Ascending aorta (tissue), 2 donors: ENCODE measurements at regions not wholly inside any gene's neighbourhood (a gene's known extent, or its start where the extent isn't known, plus 50 kb on each side); places are given as distances from the start of the nearest gene placed in this dataset.

ENCODE experiments used
- DNase-seq, 2 donors: peaks; one replicate each; pipeline ENCODE4 v3.0.0-alpha.2; 2019; ENCODE audit warnings: low spot score in 2 of 2
- H3K27ac ChIP-seq, 2 donors: fragments of 200-600 bp; sonication (generic); one replicate each; pipeline ENCODE4 v1.5.1; 2016 to 2017; ENCODE audit warnings: mild to moderate bottlenecking in 1 of 2
- H3K27me3 ChIP-seq: fragments of 200-600 bp; sonication (generic); one replicate; pipeline ENCODE4 v1.5.1; 2017
- H3K36me3 ChIP-seq, 2 donors: fragments of 200-600 bp; sonication (generic); one replicate each; pipeline ENCODE4 v1.5.1; 2016
- H3K4me1 ChIP-seq, 2 donors: fragments of 200-600 bp; sonication (generic); one replicate each; pipeline ENCODE4 v1.5.1; 2016 to 2017; ENCODE audit warnings: mild to moderate bottlenecking in 1 of 2
- H3K4me3 ChIP-seq, 2 donors: fragments of 200-600 bp; sonication (generic); one replicate each; pipeline ENCODE4 v1.5.1; 2016 to 2017; ENCODE audit warnings: mild to moderate bottlenecking in 1 of 2
- H3K9me3 ChIP-seq, 2 donors: fragments of 200-600 bp; sonication (generic); one replicate each; pipeline ENCODE4 v1.5.1; 2016
- intact Hi-C: fragments of 100-400 bp; cut with DNase I; formaldehyde crosslinking; loops from one replicate; pipeline ENCODE4 v1.15.1; 2023
- TF ChIP-seq, protein P1 (sequence below), 3 experiments: fragments of 200-600 bp in 2 of 3; fragments of 450-650 bp in 1 of 3; sonication (generic) in 2 of 3; IDR thresholded peaks; one replicate each; pipeline ENCODE4 v1.5.1; 2016 to 2019; ENCODE audit warnings: antibody characterized with exemption in 3 of 3, mild to moderate bottlenecking in 1 of 3, moderate library complexity in 1 of 3

DNA sequence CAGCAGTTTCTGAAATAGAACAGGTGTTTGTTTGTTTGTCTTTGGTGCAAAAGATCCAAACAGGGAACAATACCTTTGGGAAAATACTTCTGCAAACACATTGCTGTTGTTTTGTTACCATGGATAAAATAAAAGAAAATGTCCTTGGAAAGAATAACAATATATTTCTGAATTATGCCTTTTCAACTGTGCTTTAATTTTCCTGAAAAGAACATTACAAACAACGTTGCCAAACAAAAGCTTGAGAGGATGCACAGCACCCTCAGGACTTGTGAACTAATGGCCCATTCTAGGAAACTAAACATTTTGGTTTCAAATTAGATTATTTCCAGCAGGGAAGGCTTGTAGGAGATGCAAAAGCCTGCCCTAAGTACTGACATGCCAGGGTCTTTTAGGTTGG, 967.2 kb downstream of the TLE4 start:
- Histone ChIP-seq H3K4me3 (no peak overlapping the region), H3K27me3 (no peaks in the 10 kb centered on the region), H3K4me1 (no peaks in the 10 kb centered on the region), H3K9me3 (no peaks in the 10 kb centered on the region), H3K36me3 (no peaks in the 10 kb centered on the region), H3K27ac (no peak overlapping the region)
- TF ChIP-seq, protein P1, sequence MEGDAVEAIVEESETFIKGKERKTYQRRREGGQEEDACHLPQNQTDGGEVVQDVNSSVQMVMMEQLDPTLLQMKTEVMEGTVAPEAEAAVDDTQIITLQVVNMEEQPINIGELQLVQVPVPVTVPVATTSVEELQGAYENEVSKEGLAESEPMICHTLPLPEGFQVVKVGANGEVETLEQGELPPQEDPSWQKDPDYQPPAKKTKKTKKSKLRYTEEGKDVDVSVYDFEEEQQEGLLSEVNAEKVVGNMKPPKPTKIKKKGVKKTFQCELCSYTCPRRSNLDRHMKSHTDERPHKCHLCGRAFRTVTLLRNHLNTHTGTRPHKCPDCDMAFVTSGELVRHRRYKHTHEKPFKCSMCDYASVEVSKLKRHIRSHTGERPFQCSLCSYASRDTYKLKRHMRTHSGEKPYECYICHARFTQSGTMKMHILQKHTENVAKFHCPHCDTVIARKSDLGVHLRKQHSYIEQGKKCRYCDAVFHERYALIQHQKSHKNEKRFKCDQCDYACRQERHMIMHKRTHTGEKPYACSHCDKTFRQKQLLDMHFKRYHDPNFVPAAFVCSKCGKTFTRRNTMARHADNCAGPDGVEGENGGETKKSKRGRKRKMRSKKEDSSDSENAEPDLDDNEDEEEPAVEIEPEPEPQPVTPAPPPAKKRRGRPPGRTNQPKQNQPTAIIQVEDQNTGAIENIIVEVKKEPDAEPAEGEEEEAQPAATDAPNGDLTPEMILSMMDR (IDR thresholded peaks at IDR 0.05) = no peak
- intact Hi-C loops = no loop called here
- DNase-seq = no peak

DNA sequence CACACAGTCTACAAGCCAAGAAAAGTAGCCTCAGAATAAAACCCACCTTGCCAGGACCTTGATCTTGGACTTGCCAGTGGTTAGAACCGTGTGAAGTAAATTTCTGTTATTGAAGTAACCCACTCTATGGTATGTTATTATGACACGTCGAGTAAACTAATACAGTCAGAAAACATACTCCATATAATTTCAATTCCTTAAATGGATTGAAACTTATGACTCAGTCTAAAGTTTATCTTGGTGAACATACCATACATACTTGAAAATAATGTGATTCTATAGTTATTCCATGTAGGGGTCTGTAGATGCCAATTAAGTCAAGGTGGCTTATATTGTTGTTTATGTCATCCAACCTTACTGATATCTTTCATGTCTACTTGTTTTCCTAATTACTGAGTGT, 950.7 kb downstream of the TLE4 start:
- H3K4me3 ChIP-seq = no peak overlapping the region
- TF ChIP-seq, protein P1 (IDR thresholded peaks at IDR 0.05) = no peak
- peaks cover 0 to 8% of the 10 kb centered on the region in 2 donors for H3K9me3 ChIP-seq
- no peaks in the 10 kb centered on the region for H3K27me3 ChIP-seq
- no peak overlapping the region for H3K27ac ChIP-seq
- intact Hi-C loops = no loop called here
- H3K36me3 ChIP-seq = no peaks in the 10 kb centered on the region
- H3K4me1 ChIP-seq = no peaks in the 10 kb centered on the region
- no peak for DNase-seq

DNA sequence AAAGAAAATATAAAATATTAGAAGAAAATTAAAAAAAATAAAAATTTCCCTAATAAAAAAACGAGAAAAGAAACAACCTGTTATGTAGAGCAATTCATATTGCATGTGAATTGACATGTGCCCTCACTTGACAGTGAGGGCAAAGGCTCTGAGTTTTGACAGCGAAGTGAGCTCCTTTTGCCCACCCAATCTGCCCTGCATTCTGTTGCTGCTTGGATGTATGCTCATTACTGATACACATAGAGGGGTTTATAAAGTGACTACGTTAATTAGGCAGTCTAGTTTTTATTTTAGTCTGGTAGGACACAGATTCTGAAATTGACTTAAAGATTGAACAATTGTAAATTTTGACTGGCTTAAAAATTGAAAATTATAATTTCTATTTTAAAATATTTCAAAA, 949.4 kb downstream of the TLE4 start:
- no peak overlapping the region for H3K27ac ChIP-seq
- no peaks in the 10 kb centered on the region for H3K36me3 ChIP-seq
- no peaks in the 10 kb centered on the region for H3K9me3 ChIP-seq
- TF ChIP-seq, protein P1 (IDR thresholded peaks at IDR 0.05) = no peak
- intact Hi-C loops = no loop called here
- DNase-seq = no peak
- H3K27me3 ChIP-seq = no peaks in the 10 kb centered on the region
- no peak overlapping the region for H3K4me3 ChIP-seq
- no peaks in the 10 kb centered on the region for H3K4me1 ChIP-seq

DNA sequence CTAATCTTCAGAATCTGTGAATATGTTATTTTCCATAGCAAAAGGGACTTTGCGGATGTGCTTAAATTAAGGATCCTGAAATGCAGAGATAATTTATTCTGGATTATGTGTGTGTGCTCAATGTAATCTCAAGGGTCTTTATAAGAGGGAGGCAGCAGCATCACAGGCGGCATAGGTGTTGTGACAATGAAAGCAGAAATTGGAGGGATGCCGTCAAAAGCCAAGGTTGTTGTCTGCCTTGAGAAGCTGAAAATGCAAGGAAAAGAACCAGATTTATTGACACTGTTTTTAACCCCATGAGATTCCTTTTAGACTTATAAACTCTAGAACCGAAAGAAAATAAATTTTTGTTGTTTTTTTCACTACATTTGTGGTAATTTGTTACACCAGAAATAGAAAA, 948.5 kb downstream of the TLE4 start:
- intact Hi-C loops = no loop called here
- Histone ChIP-seq H3K9me3 (no peaks in the 10 kb centered on the region), H3K27me3 (no peaks in the 10 kb centered on the region), H3K36me3 (no peaks in the 10 kb centered on the region), H3K4me3 (no peak overlapping the region), H3K4me1 (no peaks in the 10 kb centered on the region), H3K27ac (no peak overlapping the region)
- TF ChIP-seq, protein P1 (IDR thresholded peaks at IDR 0.05) = no peak
- DNase-seq = no peak

DNA sequence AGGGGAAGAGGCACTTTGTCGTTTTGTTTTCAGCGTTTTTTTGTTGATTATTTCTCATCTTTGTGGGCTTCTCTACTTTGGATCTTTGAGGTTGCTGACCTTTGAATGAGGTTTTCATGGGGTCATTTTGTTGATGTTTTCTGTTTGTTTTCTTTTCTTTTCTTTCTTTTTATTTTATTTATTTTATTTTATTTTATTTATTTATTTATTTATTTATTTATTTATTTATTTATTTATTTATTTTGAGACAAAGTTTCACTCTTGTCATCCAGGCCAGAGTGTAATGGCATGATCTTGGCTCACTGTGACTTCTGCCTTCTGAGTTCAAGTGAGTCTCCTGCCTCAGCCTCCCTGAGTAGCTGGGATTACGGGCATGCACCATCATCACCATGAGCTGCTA, 946.7 kb downstream of the TLE4 start:
- TF ChIP-seq, protein P1 (IDR thresholded peaks at IDR 0.05) = no peak
- Histone ChIP-seq H3K4me3 (no peak overlapping the region), H3K36me3 (no peaks in the 10 kb centered on the region), H3K27ac (no peak overlapping the region), H3K4me1 (no peaks in the 10 kb centered on the region), H3K9me3 (no peaks in the 10 kb centered on the region), H3K27me3 (no peaks in the 10 kb centered on the region)
- intact Hi-C loops = no loop called here
- DNase-seq = no peak

DNA sequence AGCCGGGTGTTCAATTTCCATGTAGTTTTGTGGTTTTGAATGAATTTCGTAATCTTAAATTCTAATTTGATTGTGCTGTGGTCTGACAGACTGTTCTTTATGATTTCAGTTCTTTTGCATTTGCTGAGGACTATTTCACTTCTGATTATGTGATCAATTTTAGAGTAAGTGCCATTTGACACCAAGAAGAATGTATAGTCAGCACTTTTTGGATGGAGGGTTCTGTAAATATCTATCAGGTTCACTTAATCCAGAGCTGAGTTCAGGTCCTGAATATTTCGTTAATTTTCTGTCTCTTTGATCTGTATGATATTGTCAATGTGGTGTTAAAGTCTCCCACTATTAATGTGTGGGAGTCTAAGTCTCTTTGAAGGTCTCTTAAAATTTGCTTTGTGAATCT, 944.9 kb downstream of the TLE4 start:
- no peak for DNase-seq
- TF ChIP-seq, protein P1 (IDR thresholded peaks at IDR 0.05) = no peak
- no peaks in the 10 kb centered on the region for H3K9me3 ChIP-seq
- intact Hi-C loops = no loop called here
- no peak overlapping the region for H3K27ac ChIP-seq
- H3K4me3 ChIP-seq = no peak overlapping the region
- H3K36me3 ChIP-seq = no peaks in the 10 kb centered on the region
- H3K4me1 ChIP-seq = no peaks in the 10 kb centered on the region
- H3K27me3 ChIP-seq = no peaks in the 10 kb centered on the region
